Lung (tissue), 11 donors: ENCODE measurements at regions not wholly inside any gene's neighbourhood (a gene's known extent, or its start where the extent isn't known, plus 50 kb on each side); places are given as distances from the start of the nearest gene placed in this dataset.

Source experiments
- ATAC-seq: fragments of 200-7000 bp; cut with Tn5 transposase; one replicate; pipeline ENCODE4 v1.9.1; 2020; ENCODE audit warnings: moderate number of reproducible peaks; ENCODE audit not compliant: insufficient read depth, low FRiP score
- DNase-seq, 3 donors: peaks; one replicate each; pipeline ENCODE4 v3.0.0-alpha.2; 2013 to 2017
- H3K27ac ChIP-seq, 2 donors: one replicate each; pipeline ENCODE4 v1.5.1; 2013; ENCODE audit warnings: mild to moderate bottlenecking in 2 of 2, moderate library complexity in 2 of 2, control low read depth in 1 of 2, inconsistent platforms in 1 of 2, low read depth in 1 of 2, low read length in 1 of 2
- H3K27me3 ChIP-seq, 3 donors: one replicate each; pipeline ENCODE4 v1.5.1; 2013; ENCODE audit warnings: low read length in 2 of 3; ENCODE audit not compliant: control insufficient read depth in 3 of 3, insufficient read depth in 3 of 3
- H3K36me3 ChIP-seq, 4 donors: one replicate each; pipeline ENCODE4 v1.5.1; 2013; ENCODE audit warnings: low read length in 4 of 4, mild to moderate bottlenecking in 1 of 4, moderate library complexity in 1 of 4; ENCODE audit not compliant: control insufficient read depth in 4 of 4, insufficient read depth in 4 of 4
- H3K4me1 ChIP-seq, 5 donors: one replicate each; pipeline ENCODE4 v1.5.1; 2013; ENCODE audit warnings: low read length in 5 of 5, mild to moderate bottlenecking in 2 of 5, moderate library complexity in 1 of 5; ENCODE audit not compliant: control insufficient read depth in 5 of 5, insufficient read depth in 5 of 5
- H3K4me3 ChIP-seq: one replicate; pipeline ENCODE4 v1.5.1; 2013; ENCODE audit warnings: mild to moderate bottlenecking, control low read depth, moderate library complexity
- H3K9ac ChIP-seq, 2 donors: one replicate each; pipeline ENCODE4 v1.5.1; 2013; ENCODE audit warnings: low read length in 2 of 2, control low read depth in 1 of 2; ENCODE audit not compliant: insufficient read depth in 1 of 2
- H3K9me3 ChIP-seq, 4 donors: one replicate each; pipeline ENCODE4 v1.5.1; 2013; ENCODE audit warnings: low read length in 3 of 4, mild to moderate bottlenecking in 1 of 4, moderate library complexity in 1 of 4; ENCODE audit not compliant: control insufficient read depth in 4 of 4, insufficient read depth in 3 of 4
- CTCF ChIP-seq: IDR thresholded peaks from 2 replicates; pipeline ENCODE4 v1.5.1; 2012; ENCODE audit warnings: mild to moderate bottlenecking; ENCODE audit errors: control extremely low read depth, extremely low read depth
- WGBS, 2 donors: extraction: QIAGEN DNeasy Blood & Tissue Kit; methylation state at CpG; one replicate each; pipeline ENCODE4 v1.1.7; 2013; 5-methylcytosine and 5-hydroxymethylcytosine counted together
- donor health status: control.
- donor health status: control.
- donor health status: Bipolar disorder and iron deficiency.
- donor health status: healthy.
- donor health status: DM: yes; HTN: yes; CAD: no.

GRCh38 chr2:138184428-138184827, 220.2 kb downstream of the HNMT start:
- H3K9ac ChIP-seq, result no peak overlapping the region
- H3K27ac ChIP-seq, result no peak overlapping the region
- H3K4me3 ChIP-seq, result no peak overlapping the region
- H3K36me3 ChIP-seq, result no peaks in the 10 kb centered on the region
- no peaks in the 10 kb centered on the region for H3K4me1 ChIP-seq
- no peak for DNase-seq
- H3K27me3 ChIP-seq, result no peaks in the 10 kb centered on the region
- no peaks in the 10 kb centered on the region for H3K9me3 ChIP-seq
- ATAC-seq, result no peak
- no peak for TF ChIP-seq CTCF
- WGBS, 2 donors, result 71 to 100% methylated on average over 1 of the region's 1 CpG

- Histone ChIP-seq H3K27me3 (no peaks in the 10 kb centered on the region), H3K36me3 (no peaks in the 10 kb centered on the region), H3K4me3 (no peak overlapping the region), H3K9ac (no peak overlapping the region), H3K9me3 (no peaks in the 10 kb centered on the region), H3K27ac (no peak overlapping the region), H3K4me1 (no peaks in the 10 kb centered on the region)
- WGBS, 2 donors, result 95% methylated on average over 5 of the region's 5 CpGs
- no peak for TF ChIP-seq CTCF
- DNase-seq (no peak), ATAC-seq (no peak)
Measured at GRCh38 chr2:138185827-138186226, 221.6 kb downstream of the HNMT start.

GRCh38 chr2:138187221-138187620, 222.9 kb downstream of the HNMT start:
- Histone ChIP-seq H3K9me3 (no peaks in the 10 kb centered on the region), H3K36me3 (no peaks in the 10 kb centered on the region), H3K4me1 (no peaks in the 10 kb centered on the region), H3K4me3 (no peak overlapping the region), H3K9ac (no peak overlapping the region), H3K27me3 (no peaks in the 10 kb centered on the region), H3K27ac (no peak overlapping the region)
- DNase-seq (no peak), ATAC-seq (no peak)
- no peak for TF ChIP-seq CTCF
- 90 to 92% methylated on average over 5 of the region's 5 CpGs for WGBS, 2 donors

- WGBS, 2 donors, result 90 to 95% methylated on average over 2 of the region's 2 CpGs
- Histone ChIP-seq H3K27me3 (no peaks in the 10 kb centered on the region), H3K9me3 (no peaks in the 10 kb centered on the region), H3K36me3 (no peaks in the 10 kb centered on the region), H3K4me3 (no peak overlapping the region), H3K4me1 (no peaks in the 10 kb centered on the region), H3K27ac (no peak overlapping the region), H3K9ac (no peak overlapping the region)
- no peak for TF ChIP-seq CTCF
- ATAC-seq (no peak), DNase-seq (no peak)
Measured at GRCh38 chr2:138190999-138191398, 226.7 kb downstream of the HNMT start.
